ENCODE measurements at regions not wholly inside any gene's neighbourhood (a gene's known extent, or its start where the extent isn't known, plus 50 kb on each side); places are given as distances from the start of the nearest gene placed in this dataset.

- DNase-seq (ENCODE audit: low spot score): no peak
- no peak for TF ChIP-seq CTCF (IDR thresholded peaks at IDR 0.05; ENCODE audit: extremely low read depth, missing control alignments)
These were observed 344.4 kb upstream of the SLC39A10 start for GRCh38 chr2:195312662-195313061.

GRCh38 chr2:195308163-195308562 is 348.9 kb upstream of the SLC39A10 start:
- no peak for TF ChIP-seq CTCF (IDR thresholded peaks at IDR 0.05; ENCODE audit: extremely low read depth, missing control alignments)
- DNase-seq (ENCODE audit: low spot score): no peak

GRCh38 chr2:195307751-195308150 is 349.3 kb upstream of the SLC39A10 start:
- TF ChIP-seq CTCF (IDR thresholded peaks at IDR 0.05; ENCODE audit: extremely low read depth, missing control alignments): no peak
- DNase-seq (ENCODE audit: low spot score): no peak

GRCh38 chr2:195304310-195304709 is 352.7 kb upstream of the SLC39A10 start:
- no peak for DNase-seq (ENCODE audit: low spot score)
- no peak for TF ChIP-seq CTCF (IDR thresholded peaks at IDR 0.05; ENCODE audit: extremely low read depth, missing control alignments)

- no peak for TF ChIP-seq CTCF (IDR thresholded peaks at IDR 0.05; ENCODE audit: extremely low read depth, missing control alignments)
- DNase-seq (ENCODE audit: low spot score): no peak
These were observed 356.4 kb upstream of the SLC39A10 start for GRCh38 chr2:195300631-195301030.

- no peak for TF ChIP-seq CTCF (IDR thresholded peaks at IDR 0.05; ENCODE audit: extremely low read depth, missing control alignments)
- DNase-seq (ENCODE audit: low spot score): no peak
These were observed 357.4 kb upstream of the SLC39A10 start for GRCh38 chr2:195299600-195299999.

- DNase-seq (ENCODE audit: low spot score): no peak
- no peak for TF ChIP-seq CTCF (IDR thresholded peaks at IDR 0.05; ENCODE audit: extremely low read depth, missing control alignments)
These were observed 360.5 kb upstream of the SLC39A10 start for GRCh38 chr2:195296490-195296889.

Measured in GM20000 (cell line).